ENCODE measurements at regions not wholly inside any gene's neighbourhood (a gene's known extent, or its start where the extent isn't known, plus 50 kb on each side); places are given as distances from the start of the nearest gene placed in this dataset.

- DNase-seq (ENCODE audit: low spot score) = peak; percentile 35
Measured at GRCh38 chr6:143594647-143595046, 83.1 kb upstream of the PHACTR2 start.

GRCh38 chr6:143592335-143592734 lies 80.8 kb upstream of the FUCA2 start:
- no peak for DNase-seq (ENCODE audit: low spot score)

- DNase-seq (ENCODE audit: low spot score) = no peak
Measured at GRCh38 chr6:143591441-143591840, 79.9 kb upstream of the FUCA2 start.

- no peak for DNase-seq (ENCODE audit: low spot score)
Measured at GRCh38 chr6:143589162-143589561, 77.6 kb upstream of the FUCA2 start.

- no peak for DNase-seq (ENCODE audit: low spot score)
Measured at GRCh38 chr6:143586557-143586956, 75.0 kb upstream of the FUCA2 start.

GRCh38 chr6:143585716-143586115 lies 74.2 kb upstream of the FUCA2 start:
- no peak for DNase-seq (ENCODE audit: low spot score)

GRCh38 chr6:143585241-143585640 lies 73.7 kb upstream of the FUCA2 start:
- DNase-seq (ENCODE audit: low spot score) = no peak

GRCh38 chr6:143583542-143584327 lies 72.2 kb upstream of the FUCA2 start:
- DNase-seq (ENCODE audit: low spot score) = no peak

GRCh38 chr6:143581835-143582480 lies 70.4 kb upstream of the FUCA2 start:
- no peak for DNase-seq (ENCODE audit: low spot score)

GRCh38 chr6:143579703-143580102 lies 68.2 kb upstream of the FUCA2 start:
- no peak for DNase-seq (ENCODE audit: low spot score)

GRCh38 chr6:143578054-143578453 lies 66.5 kb upstream of the FUCA2 start:
- DNase-seq (ENCODE audit: low spot score) = no peak

- DNase-seq (ENCODE audit: low spot score) = no peak
Measured at GRCh38 chr6:143575901-143576426, 64.4 kb upstream of the FUCA2 start.

GRCh38 chr6:143575440-143575839 lies 63.9 kb upstream of the FUCA2 start:
- DNase-seq (ENCODE audit: low spot score) = peak; percentile 64

- DNase-seq (ENCODE audit: low spot score) = no peak
Measured at GRCh38 chr6:143570147-143570853, 58.8 kb upstream of the FUCA2 start.

- no peak for DNase-seq (ENCODE audit: low spot score)
Measured at GRCh38 chr6:143569040-143569439, 57.5 kb upstream of the FUCA2 start.

GRCh38 chr6:143564484-143565017 lies 53.0 kb upstream of the FUCA2 start:
- DNase-seq (ENCODE audit: low spot score) = no peak

GRCh38 chr6:143562143-143562542 lies 50.6 kb upstream of the FUCA2 start:
- DNase-seq (ENCODE audit: low spot score) = no peak

Data from putamen (tissue), 1 donor.